GM12865 (cell line): ENCODE measurements at regions not wholly inside any gene's neighbourhood (a gene's known extent, or its start where the extent isn't known, plus 50 kb on each side); places are given as distances from the start of the nearest gene placed in this dataset.

Experiments used
- DNase-seq: peaks from one replicate; pipeline ENCODE4 v3.0.0; 2010; ENCODE audit warnings: low read depth
- H3K4me3 ChIP-seq: 2 replicates; pipeline ENCODE4 v1.5.1; 2011; ENCODE audit warnings: mild to moderate bottlenecking, low read depth, low read length, control low read depth
- TF ChIP-seq, protein P1 (sequence below): IDR thresholded peaks from 2 replicates; pipeline ENCODE4 v1.5.1; 2011; ENCODE audit warnings: low read length, control low read depth, low read depth, inconsistent platforms; ENCODE audit not compliant: insufficient read depth; ENCODE audit errors: missing control alignments

DNA sequence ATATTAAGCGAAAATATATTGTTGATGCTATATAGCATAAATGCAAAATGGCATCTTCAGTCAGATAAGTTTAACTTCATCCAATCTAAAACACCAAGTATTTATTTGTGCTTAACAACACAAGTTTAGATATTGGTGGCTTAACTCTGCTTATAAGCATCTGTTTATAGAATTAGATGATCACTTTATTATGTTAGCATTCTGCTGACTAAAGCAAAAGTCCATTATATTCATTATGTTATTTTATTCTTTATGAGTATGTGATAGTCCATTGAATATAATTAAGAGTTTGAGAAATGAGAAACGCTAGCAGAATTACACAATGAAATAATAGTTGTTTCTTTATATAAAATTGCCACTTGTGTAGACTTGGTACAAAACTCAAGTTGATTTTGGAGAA, 401.2 kb upstream of the CDH7 start:
- H3K4me3 ChIP-seq: no peak overlapping the region
- DNase-seq: no peak
- TF ChIP-seq, protein P1, sequence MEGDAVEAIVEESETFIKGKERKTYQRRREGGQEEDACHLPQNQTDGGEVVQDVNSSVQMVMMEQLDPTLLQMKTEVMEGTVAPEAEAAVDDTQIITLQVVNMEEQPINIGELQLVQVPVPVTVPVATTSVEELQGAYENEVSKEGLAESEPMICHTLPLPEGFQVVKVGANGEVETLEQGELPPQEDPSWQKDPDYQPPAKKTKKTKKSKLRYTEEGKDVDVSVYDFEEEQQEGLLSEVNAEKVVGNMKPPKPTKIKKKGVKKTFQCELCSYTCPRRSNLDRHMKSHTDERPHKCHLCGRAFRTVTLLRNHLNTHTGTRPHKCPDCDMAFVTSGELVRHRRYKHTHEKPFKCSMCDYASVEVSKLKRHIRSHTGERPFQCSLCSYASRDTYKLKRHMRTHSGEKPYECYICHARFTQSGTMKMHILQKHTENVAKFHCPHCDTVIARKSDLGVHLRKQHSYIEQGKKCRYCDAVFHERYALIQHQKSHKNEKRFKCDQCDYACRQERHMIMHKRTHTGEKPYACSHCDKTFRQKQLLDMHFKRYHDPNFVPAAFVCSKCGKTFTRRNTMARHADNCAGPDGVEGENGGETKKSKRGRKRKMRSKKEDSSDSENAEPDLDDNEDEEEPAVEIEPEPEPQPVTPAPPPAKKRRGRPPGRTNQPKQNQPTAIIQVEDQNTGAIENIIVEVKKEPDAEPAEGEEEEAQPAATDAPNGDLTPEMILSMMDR: no peak

DNA sequence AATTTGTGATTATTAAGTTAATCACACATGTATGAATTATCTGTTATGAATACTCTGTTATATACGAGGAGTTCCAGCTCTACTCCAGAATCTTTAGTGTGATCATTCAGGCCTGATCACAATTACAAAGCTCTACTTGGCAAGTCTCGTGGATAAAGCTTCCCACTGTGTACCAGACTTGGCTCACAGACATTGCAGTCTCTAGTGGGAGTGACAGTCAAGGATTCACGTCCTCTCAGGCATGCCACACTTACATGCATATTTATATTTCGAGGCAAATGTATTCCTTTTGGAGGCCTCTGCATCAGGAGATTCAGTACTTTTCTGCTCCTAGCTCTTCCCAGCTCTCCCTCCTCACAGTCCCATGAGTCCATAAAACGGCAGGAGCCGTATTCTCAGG, 403.4 kb upstream of the CDH7 start:
- TF ChIP-seq, protein P1: no peak
- DNase-seq: no peak
- no peak overlapping the region for H3K4me3 ChIP-seq

DNA sequence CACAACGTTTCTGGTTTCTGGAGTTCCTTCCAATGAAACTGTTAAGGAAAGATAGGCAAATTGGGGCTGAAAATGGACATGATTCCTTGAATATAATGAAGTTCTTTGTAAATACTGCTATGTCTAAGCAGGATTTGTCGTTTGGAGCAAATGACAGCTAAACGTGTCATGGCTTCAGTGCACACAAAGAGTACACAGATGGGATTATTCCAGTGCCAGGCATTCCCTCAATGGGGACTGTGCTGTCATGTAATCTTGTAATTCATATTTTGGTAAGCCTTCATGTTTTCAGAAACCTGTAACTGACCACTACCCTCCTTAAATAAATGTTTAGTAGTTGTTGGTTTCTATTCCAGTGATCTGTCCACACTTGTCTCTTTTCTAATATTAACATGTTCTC, 404.7 kb upstream of the CDH7 start:
- H3K4me3 ChIP-seq: no peak overlapping the region
- TF ChIP-seq, protein P1: no peak
- DNase-seq: no peak

DNA sequence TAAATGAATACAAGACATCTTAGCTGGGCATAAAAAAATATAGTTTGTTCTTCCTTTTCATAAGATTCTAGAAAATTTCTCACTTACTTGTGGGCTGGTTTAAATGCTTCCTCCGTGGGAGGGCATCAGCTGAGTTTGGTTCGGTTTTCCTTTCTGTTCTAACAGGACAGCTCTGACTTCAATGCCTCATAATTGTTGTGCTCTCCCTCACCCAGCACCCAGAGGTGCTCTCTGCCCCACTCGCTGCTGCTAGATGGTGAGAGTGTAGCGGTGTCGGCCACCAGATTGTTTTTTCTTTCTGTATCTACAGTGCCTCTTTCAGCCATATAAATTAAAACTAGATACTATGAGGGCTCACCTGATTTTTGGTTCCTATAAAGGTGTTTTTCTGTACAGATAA, 407.2 kb upstream of the CDH7 start:
- no peak overlapping the region for H3K4me3 ChIP-seq
- DNase-seq: no peak

DNA sequence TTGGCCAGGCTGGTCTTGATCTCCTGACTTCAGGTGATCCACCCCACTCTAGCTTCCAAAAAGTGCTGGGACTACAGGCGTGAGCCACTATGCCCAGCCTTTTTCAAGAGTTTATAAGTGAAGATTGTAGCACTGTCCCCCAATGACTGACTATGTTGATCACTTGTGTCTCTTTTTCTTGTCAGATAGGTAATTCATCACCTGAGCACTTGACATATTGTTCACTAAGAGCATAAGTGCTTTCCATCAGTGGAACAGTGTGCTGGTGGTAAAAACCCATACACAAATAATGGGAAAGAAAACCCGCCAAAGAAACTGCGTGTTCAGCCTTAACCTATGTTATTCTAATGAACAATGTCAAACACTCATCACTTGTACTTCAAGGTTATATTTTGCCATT, 414.4 kb upstream of the CDH7 start:
- TF ChIP-seq, protein P1: no peak
- DNase-seq: no peak

More for the DNA sequence above, 407.2 kb upstream of the CDH7 start:
- TF ChIP-seq, protein P1: no peak

DNA sequence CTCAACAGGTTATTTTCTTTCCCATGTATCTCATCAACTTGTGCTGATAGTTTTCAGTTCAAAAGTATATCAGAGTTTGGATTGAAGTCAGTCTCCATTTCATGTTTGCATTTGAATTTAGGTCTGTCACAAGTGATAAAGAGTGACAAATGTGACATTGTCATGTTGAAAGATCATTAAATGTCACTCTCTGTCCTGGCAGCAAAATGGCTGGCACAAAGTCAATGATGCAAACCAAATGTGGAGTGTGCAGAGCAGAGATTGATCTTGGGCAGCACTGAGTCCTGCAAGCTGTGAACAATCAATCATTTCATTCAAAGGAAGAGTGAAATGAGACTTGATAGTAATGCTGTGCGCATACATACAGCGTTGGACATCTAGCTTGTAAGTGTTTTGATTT, 421.8 kb upstream of the CDH7 start:
- TF ChIP-seq, protein P1: no peak
- no peak for DNase-seq
- no peak overlapping the region for H3K4me3 ChIP-seq

More for the DNA sequence above, 414.4 kb upstream of the CDH7 start:
- no peak overlapping the region for H3K4me3 ChIP-seq

DNA sequence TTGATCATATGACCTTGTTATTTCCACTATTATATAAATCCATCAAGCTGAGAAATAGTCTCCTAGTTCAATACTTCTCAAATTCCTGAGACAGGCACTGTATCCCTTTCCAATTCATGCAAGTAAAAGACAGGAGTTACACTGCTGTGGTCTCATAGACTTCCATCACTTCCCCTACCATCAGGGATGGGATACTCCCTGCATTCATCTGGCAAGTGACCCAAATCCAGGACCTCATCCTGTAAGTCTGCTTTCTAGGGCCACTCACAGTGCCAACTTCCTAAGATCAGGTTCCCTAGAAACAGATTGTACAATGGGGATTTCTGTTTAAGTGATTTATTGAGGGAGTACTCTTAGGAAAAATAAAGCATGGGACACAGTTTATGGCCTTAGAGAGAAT, 424.0 kb upstream of the CDH7 start:
- H3K4me3 ChIP-seq: no peak overlapping the region
- no peak for DNase-seq
- TF ChIP-seq, protein P1: no peak
